Lower leg skin (tissue), 3 donors: ENCODE measurements at regions not wholly inside any gene's neighbourhood (a gene's known extent, or its start where the extent isn't known, plus 50 kb on each side); places are given as distances from the start of the nearest gene placed in this dataset.

Experiments used
- POLR2A ChIP-seq, 2 donors: fragments of 450-650 bp; IDR thresholded peaks; one replicate each; pipeline ENCODE4 v1.6.1; 2016 to 2017; ENCODE audit warnings: antibody characterized with exemption in 2 of 2, mild to moderate bottlenecking in 1 of 2, moderate library complexity in 1 of 2
- TF ChIP-seq, protein P1 (sequence below), 3 donors: fragments of 450-650 bp; IDR thresholded peaks; one replicate each; pipeline ENCODE4 v1.5.1; 2016; ENCODE audit warnings: antibody characterized with exemption in 3 of 3, mild to moderate bottlenecking in 3 of 3, moderate library complexity in 2 of 3

DNA sequence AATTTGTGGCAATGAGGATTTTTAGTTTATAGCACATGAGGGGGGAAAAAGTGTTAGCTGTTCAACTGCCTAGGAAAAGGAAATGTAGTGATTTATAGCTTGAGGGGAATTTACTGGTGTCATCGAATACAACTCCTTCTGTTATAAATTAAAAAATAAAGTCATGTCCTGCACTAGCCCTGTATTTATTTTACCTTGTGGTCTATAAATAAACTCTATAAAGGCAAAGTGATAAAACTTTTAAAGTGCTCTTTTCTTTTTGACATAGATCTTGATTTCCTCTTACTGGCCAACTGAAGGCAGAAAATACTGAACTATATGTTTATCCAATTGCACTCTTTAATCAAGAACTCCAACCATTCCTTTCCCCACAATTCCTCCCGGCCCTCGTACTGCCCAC lies 672.1 kb upstream of the SLIT2 start:
- TF ChIP-seq POLR2A (IDR thresholded peaks at IDR 0.05): no peak
- TF ChIP-seq, protein P1, sequence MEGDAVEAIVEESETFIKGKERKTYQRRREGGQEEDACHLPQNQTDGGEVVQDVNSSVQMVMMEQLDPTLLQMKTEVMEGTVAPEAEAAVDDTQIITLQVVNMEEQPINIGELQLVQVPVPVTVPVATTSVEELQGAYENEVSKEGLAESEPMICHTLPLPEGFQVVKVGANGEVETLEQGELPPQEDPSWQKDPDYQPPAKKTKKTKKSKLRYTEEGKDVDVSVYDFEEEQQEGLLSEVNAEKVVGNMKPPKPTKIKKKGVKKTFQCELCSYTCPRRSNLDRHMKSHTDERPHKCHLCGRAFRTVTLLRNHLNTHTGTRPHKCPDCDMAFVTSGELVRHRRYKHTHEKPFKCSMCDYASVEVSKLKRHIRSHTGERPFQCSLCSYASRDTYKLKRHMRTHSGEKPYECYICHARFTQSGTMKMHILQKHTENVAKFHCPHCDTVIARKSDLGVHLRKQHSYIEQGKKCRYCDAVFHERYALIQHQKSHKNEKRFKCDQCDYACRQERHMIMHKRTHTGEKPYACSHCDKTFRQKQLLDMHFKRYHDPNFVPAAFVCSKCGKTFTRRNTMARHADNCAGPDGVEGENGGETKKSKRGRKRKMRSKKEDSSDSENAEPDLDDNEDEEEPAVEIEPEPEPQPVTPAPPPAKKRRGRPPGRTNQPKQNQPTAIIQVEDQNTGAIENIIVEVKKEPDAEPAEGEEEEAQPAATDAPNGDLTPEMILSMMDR (IDR thresholded peaks at IDR 0.05): no peak
